Fibroblast of skin of scalp (primary cell): ENCODE measurements at regions not wholly inside any gene's neighbourhood (a gene's known extent, or its start where the extent isn't known, plus 50 kb on each side); places are given as distances from the start of the nearest gene placed in this dataset.
A peak's percentile ranks its signal among the peaks of the same experiment; 100 is the strongest.
"Not testable (repeated sequence)": the region's sequence is repeated elsewhere in the genome, so short reads cannot be mapped to it uniquely, and the experiment has no call there.

Source experiments
- DNase-seq: peaks from one replicate; pipeline ENCODE4 v3.0.0-alpha.2; 2013

DNA sequence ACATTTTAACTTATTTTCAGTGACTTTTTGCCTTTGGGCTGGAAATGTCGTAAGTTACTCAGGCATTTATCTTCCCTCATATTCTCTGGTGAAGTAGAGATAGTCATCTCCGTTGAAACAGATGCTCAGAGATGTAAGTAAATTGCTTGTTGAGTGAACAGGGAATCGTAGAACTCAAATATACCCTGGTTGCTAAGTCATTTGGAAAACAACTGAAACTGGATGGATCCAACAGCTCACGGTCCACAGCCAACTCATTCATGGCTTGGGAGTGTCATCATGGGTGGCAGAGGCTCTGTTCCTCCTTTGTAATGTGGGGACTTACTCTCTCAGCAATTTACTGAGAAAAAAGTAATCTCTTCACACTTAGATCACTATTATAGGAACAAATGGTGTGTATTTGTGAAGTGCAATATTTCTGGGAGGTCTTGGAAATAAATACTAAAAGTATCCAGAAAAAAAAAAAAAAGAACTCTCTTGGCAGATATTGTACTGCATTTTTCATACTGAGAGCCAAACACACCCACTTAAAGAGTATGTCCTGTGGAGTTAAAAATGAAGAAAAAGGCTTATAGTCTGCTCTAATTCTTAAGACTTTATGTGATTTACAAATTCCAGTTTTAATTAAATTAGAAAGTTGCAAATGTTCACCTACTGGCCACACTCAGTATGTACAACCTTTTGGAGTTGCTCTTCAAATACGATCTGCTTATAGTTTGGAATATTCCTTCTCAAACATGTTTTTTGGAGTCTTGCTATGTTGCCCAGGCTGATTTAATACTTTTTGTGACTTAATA is 107.4 kb downstream of the LEPR start:
- no peak for DNase-seq

DNA sequence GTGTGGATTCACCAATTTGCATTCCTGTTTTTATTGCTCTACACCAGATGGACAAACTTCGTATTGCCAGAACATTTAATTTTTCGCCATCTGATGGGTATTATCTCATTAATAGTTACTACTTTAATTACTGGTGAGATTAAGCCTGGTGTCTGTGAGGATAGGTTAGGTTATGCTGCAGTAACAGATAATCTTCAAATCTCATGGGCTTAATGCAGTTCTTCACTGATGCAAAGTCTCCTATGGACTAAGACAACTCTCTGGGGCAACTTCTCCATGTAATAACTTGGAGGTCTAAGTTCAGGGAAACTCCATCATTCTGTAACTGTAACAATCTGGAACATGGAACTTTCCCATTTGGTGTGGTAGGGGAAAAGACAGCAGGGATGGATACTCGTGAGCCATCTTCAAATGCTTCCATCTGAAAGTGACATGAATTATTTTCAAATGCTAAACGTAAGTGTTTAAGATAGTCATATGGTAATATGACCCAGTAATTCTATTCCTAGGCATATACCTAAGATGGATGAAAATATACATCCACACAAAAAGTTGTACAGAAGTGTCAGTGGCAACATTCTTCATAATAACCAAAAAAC is 111.6 kb downstream of the LEPR start:
- no peak for DNase-seq

DNA sequence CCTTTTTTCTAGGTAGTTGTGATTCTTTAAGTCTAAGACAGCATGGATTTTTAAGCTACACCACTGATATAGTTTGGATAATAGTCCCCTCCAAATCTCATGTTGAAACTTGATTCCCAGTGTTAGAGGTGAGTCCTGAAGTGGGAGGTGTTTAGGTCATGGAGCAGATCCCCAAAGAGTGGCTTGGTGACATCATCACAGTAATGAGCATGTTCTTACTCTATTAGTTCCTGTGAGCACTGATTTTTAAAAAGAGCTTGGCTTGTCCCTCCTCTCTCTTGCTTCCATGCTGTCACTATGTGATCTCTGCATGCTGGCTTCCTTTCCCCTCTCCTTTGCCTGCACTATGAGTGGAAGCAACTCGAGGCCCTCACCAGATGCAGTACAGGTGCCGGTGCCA is 115.5 kb downstream of the LEPR start:
- DNase-seq, result no peak

DNA sequence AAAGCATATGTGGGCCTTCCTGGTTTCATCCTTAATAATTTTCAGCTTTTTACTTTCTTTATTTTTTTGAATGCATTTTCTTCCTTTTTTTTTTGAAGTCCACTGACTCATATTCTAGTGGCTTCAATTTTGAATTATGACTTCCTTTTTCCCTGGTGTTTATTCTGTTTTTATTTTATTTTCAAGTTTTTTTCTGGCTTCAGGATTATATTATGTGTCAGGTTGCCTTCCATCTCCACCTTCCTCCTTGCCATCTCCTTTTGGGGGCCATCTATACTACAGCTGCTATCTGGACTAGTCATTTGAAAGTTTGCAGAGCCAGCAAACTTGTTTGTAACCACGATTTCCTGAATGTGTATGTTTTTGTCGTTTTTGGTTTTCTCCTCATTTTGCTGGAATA is 117.6 kb downstream of the LEPR start:
- DNase-seq, result no peak

DNA sequence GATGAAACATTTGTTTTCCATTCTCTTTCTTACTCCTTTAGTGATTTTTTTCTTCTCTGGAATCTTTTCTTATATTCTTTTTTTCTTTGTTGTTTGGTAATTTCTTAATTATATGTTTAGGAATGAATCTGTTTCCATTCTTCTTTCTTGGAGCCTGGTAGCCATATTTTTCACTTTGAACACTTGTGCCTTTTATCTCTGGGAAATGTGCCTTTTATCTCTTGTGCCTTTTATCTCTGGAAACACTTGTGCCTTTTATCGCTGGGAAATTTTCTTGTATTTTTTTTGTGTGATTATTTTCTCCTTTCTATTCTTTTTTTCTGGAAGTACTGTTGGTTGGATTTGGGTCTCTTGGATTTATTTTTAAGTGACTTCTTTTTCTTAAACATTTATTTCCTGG is 118.2 kb downstream of the LEPR start:
- DNase-seq, result no peak

DNA sequence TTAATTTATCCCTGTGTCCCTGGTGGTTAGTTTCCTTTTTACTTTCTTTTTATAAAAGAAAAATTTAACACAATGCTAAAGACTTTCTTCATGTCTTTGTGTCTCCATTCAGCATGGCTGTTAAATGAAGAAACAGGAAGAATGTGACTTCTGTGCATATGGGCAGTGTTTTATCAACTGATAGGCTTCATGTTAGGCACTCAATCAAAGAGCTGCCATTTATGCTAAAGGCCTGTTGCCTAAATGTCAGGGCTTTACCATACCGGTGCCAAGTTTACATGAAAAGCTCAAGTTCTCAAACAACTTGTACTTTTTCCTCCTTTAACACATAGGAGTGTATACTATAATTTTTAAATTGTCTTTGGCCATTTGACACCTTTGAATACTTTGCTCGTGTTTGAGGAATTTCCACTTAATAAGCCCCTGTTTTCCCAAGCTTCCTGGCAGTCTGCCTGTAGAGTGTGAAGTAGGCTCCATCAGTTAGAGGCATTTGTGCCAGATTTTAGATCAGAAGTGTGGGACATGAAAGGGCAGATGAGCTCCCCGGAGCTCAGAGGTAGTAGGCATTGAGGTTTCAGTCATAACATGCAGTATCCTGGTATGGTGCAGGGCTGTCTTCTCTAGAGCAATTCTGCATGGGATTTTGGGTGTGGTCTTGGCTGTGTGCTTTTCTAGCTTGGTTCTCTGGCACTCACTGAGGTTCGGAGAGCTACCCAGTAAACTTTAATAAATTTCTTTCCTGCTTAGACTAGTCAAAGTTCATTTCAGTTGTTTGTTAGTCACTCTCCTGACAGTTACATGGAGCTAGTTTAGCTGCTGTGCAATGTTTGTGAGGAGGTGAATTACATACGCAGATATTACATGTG is 119.0 kb downstream of the LEPR start:
- DNase-seq, result no peak

DNA sequence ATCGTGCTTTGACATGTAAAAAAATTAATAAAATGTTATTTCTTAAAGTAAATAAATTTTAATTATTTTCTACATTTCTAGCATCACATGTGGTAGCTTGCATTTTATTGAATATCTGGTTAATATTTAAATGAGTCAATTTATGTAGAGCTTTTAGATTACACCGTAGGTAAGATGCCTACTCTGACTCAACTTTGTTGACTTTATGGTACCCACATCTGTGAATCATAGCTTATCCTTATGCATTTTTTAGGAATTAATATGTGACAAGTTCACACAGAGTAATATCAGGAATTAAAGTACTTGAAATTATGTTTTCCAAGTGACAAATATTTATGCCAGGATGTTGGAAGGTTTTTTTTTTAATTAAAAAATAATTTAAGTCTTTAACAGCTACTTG is 120.7 kb downstream of the LEPR start:
- DNase-seq, result no peak

DNA sequence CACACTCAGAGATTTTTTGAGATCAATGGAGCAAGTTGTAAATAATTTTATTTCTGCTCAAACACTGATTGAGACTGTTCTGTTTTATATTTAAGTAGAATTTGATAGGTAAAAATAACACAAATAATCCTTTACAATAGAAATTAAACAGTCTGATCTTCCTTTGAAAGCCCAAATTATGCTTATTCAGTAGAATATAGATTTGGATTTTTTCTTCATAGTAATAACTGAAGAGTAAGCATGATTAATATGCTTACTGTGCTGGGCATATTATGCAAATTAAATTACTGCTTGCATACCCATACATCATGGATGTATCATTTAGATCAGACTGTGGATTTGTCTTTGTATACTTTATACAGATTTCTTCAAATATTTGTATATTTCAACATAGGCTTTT is 121.4 kb downstream of the LEPR start:
- DNase-seq, result no peak

DNA sequence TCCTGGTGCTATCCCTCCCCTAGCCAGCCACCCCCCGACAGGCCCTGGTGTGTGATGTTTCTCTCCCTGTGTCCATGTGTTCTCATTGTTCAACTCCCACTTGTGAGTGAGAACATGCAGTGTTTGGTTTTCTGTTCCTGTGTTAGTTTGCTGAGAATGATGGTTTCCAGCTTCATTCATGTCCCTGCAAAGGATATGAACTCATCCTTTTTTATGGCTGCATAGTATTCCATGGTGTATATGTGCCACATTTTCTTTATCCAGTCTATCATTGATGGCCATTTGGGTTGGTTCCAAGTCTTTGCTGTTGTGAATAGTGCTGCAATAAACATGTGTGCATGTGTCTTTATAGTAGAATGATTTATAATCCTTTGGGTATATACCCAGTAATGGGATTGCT is 122.1 kb downstream of the LEPR start:
- not testable (repeated sequence) for DNase-seq

DNA sequence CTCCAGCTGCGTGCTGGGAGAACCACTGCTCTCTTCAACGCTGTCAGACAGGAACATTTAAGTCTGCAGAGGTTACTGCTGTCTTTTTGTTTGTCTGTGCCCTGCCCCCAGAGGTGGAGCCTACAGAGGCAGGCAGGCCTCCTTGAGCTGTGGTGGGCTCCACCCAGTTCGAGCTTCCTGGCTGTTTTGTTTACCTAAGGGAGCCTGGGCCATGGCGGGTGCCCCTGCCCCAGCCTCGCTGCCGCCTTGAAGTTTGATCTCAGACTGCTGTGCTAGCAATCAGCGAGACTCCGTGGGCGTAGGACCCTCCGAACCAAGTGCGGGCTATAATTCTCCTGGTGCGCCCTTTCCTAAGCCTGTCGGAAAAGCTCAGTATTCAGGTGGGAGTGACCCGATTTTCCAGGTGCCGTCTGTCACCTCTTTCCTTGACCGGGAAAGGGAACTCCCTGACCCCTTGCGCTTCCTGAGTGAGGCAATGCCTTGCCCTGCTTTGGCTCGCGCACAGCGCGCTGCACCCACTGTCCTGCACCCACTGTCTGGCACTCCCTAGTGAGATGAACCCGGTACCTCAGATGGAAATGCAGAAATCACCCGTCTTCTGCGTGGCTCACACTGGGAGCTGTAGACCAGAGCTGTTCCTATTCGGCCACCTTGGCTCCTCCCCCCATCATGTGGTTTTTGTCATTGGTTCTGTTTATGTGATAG is 130.0 kb downstream of the LEPR start:
- DNase-seq, result not testable (repeated sequence)

DNA sequence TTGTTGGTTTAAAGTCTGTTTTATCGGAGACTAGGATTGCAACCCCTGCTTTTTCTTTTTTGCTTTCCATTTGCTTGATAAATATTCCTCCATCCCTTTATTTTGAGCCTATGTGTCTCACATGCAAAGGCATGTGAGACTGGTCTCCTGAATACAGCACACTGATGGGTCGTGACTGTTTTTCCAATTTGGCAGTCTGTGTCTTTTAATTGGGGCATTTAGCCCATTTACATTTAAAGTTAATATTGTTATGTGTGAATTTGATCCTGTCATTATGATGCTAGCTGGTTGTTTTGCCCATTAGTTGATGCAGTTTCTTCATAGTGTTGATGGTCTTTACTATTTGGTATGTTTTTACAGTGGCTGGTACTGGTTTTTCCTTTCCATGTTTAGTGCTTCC is 132.0 kb downstream of the LEPR start:
- DNase-seq, result not testable (repeated sequence)

DNA sequence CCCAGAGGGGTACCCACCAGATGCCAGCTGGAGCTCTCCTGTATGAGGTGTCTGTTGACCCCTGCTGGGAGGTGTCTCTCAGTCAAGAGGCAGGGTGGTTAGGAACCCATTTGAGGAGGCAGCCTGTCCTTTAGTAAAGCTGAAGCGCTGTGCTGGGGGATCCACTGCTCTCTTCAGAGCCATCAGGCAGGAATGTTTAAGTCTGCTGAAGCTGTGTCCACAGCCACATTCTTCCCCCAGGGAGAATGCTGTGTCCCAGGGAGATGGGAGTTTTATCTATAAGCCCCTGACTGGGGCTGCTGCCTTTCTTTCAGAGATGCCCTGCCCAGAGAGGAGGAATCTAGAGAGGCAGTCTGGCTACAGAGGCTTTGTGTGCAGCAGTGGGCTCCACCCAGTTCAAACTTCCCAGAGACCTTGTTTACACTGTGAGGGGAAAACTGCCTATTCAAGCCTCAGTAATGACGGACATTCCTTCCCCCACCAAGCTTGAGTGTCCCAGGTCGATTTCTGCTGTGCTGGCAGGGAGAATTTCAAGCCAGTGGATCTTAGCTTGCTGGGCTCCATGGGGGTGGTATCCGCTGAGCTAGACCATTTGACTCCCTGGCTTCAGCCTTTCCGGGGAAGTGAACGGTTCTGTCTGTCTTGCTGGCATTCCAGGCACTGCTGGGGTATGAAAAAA is 133.8 kb downstream of the LEPR start:
- DNase-seq, result not testable (repeated sequence)

DNA sequence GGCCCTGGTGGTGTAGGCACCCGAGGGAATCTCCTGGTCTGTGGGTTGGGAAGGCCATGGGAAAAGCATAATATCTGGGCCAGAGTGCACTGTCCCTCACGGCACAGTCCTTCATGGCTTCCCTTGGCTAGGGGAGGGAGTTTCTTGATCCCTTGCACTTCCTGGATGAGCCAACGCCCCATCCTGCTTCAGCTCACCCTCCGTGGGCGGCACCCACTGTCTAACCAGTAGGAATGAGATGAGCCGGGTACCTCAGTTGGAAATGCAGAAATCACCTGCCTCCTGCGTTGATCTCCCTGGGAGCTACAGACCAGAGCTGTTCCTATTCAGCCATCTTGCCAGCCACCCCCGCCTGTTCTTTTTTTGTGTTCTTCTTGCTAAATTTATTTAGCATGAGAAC is 134.4 kb downstream of the LEPR start:
- DNase-seq, result no peak

DNA sequence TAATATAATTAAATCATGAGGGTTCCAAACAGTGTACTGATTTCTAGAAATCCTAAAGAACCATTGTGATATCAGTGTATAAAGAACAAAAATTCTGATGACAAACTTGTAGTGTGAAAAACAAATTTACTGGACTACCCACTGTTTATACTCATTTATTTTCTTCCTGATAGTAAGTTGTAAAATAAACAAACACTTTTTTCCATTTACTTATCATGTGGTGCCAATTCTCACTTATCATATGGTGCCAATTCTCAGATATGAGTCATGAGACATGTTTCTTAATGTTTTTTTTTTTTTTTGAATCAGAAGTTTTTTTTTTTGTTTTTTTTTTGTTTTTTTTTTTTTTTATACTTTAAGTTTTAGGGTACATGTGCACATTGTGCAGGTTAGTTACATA is 137.7 kb downstream of the LEPR start:
- DNase-seq, result no peak

DNA sequence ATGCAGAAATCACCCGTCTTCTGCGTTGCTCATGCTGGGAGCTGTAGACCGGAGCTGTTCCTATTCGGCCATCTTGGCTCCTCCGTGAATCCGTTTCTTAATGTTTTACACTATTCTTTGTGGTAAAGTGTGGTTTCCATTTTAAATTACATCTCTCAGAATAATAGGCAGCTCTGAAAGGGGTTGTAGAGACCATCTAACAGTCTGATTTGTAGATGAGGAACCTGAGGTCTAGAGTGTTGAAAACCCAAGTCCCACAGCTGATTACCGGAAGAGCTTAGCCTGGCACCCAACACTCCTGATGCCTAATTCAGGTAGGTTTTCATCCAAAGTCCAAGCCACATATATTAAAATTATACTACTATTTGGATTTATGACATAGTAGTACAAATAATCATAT is 144.0 kb downstream of the LEPR start:
- no peak for DNase-seq

DNA sequence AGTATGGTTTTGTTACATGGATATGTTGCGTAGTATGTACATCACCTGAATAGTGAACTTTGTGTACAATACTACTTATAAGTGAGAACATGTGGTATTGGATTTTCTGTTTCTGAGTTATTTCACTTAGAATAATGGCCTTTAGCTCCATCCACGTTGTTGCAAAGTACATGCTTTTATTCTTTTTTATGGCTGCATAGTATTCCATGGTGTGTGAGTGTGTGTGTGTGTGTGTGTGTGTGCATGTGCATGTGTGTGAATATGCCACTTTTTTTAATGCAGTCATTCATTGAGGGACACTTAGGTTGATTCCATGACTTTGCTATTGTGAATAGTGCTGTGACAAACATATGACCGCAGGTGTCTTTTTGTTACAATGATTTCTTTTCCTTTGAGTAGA is 147.8 kb downstream of the LEPR start:
- no peak for DNase-seq

DNA sequence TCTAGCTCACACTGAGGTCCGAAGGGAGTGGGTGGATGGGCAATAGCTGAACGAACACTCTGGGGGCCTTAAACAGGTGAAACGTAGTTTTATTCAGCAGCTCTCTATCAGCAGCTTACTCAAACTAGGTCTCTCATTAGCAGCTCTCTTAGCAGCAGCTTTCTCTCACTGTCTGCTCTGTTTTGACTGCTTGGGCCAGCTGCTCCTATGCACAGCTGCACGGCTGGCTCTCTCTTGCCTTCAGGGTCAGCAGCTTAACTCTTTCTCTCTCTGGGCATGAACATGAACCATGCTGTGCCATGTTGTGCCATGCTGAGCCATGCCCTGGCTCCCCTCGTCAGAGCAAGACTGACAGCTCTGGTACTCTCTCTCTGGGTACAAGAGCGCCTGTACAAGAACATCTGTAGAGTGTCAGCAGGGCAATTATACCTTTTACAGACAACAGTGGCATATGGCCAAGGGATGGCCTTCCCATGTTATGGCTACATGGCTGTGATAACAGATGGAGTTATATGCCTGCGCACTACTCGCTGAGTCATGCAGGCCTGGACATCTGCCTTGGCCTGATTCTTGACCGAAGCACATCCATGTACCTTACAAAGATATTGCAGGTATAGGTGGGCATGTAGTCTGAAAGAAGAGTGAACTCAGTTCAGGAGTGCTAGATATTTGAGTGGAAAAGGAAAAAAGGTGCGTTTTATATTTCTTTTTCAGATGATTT is 152.4 kb downstream of the LEPR start:
- no peak for DNase-seq

DNA sequence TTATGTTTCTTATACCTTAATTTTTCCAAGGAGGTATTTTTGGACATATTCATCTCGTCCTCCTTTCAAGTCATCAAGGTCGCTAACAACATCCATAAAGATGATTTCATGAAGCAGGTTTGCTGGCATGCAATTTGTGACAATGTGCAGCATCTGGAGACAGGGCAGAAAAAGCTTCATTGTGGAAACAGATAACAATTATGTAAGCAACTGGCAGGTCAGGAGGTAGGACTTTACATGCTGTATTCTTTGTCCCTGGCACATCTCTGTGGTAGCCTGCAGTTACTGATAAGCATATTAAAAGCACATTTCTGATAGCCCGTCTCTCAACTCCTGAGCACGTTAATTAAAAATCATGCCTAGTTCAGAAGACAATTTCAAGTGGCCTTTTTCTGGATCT is 156.8 kb downstream of the LEPR start:
- no peak for DNase-seq

DNA sequence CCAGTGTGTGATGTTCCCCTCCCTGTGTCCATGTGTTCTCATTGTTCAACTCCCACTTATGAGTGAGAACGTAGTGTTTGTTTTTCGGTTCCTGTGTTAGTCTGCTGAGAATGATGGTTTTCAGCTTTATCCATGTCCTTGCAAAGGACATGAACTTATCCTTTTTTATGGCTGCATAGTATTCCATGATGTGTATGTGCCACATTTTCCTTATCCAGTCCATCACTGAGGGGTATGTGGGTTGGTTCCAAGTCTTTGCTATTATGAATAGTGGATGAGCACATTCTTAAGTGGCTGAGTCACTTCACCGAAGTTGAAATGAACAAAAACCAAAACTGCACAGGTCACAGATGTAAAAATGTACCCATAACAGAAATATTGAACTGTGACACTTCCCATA is 157.5 kb downstream of the LEPR start:
- peak; percentile 4 for DNase-seq

DNA sequence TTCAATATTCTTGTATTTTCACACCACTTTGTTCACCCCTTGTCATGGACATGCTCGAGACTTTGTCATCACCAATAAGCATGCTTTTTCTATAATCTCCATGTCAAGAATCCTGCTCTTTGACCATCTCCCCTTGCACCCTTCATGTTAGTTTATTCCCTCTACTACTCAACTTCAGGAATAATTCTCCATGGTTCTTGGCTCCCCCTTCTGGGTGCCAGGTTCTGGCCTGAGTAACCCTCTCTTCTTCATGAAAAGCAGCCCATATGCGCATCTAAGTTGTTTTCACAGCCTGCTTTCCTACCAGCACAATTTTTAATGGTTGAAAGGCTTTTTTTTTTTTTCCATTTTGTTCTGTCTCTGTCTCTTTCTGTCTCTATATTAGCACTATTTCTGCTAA is 160.7 kb downstream of the LEPR start:
- DNase-seq, result peak; percentile 16

DNA sequence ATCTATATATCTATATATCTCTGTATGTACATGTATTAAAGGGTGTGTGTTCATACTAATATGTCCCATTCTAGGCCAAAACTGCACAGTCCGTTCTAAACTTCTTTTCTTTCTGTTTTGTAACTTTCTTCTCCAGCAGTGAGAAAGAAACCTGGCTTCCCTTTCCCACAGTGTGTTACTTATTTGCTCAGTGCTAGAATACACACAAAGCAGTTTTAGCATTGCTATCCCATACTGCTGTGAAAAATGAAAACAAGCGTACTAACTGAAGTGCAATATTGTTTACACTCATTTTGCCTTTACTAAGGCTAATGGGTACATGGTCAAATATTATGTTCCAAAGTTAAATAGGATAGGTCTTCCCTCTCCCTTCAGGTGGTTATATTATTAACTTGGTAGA is 163.9 kb downstream of the LEPR start:
- no peak for DNase-seq

DNA sequence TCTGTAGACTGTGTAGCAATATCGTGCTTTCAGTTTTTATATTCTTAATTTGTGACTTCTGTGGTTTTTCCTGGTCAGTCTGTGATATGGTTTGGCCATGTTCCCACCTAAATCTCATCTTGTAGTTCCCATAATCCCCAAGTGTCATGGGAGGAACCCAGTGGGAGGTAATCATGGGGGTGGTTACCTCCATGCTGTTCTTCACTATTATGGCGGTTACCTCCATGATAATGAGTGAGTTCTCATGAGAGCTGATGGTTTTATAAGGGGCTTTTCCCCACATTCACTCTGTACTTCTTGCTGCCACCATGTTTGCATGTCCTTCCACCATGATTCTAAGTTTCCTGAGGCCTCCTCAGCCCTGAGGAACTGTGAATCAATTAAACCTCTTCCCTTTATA is 169.8 kb downstream of the LEPR start:
- DNase-seq, result no peak
